H54 (cell line): ENCODE measurements at regions not wholly inside any gene's neighbourhood (a gene's known extent, or its start where the extent isn't known, plus 50 kb on each side); places are given as distances from the start of the nearest gene placed in this dataset.

Source experiments
- DNase-seq: peaks from one replicate; pipeline ENCODE4 v3.0.0; 2011; ENCODE audit warnings: low spot score, mixed read lengths; ENCODE audit not compliant: insufficient read length
- FAIRE-seq: peaks from 3 replicates; lab custom pipeline; 2011; peaks lifted over from hg19 to GRCh38; lab: Jason Lieb, UNC
- POLR2A ChIP-seq: IDR thresholded peaks from 2 replicates; pipeline ENCODE4 v1.6.1; 2011; ENCODE audit warnings: low read depth, mild to moderate bottlenecking, low read length

DNA sequence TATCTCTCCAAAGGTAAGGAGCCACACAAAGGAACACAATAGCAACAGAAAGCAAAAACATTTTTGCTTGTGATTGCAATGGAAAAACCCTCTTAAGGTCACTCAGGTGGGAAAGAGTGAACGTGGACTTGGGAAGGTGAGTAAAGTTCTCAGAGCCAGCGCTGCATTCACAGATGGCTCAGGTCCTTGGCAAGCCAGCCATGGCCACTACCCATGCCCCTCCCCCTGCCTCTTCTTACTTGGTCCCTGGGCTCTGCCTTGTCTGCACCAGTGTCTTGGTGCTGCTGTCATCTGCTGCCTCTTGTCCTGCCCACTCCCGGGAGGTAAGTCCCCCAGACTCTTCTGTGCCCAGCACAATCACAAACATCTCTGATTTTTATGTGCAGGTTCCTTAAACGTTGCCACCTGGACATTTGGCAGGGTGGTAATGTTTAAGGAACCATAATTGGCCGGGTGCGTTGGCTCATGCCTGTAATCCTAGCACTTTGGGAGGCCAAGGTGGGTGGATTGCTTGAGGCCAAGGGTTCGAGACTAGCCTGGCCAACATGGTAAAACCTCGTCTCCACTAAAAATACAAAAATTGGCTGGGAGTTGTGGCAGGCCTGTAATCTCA is 74.6 kb downstream of the FEM1C start:
- no peak for TF ChIP-seq POLR2A
- FAIRE-seq (no peak), DNase-seq (no peak)

DNA sequence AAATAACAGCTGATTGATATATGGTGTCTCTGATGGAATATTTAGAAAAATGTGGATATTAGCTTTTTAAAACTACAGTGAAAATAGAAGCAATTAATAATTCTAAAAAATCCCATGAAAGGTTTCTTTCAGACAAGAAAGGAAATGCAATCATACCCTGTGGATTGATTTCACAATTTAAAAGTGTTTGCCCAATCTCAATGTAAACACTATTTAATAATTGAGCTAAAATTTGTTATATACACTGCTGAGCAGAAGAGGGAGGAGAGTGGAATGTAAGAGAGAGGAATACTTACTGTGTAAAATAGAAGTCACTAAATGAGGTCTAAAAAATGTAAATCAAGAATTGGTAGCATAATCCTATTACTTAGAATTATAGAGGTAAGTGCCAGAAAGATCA is 76.9 kb downstream of the FEM1C start:
- FAIRE-seq: no peak

DNA sequence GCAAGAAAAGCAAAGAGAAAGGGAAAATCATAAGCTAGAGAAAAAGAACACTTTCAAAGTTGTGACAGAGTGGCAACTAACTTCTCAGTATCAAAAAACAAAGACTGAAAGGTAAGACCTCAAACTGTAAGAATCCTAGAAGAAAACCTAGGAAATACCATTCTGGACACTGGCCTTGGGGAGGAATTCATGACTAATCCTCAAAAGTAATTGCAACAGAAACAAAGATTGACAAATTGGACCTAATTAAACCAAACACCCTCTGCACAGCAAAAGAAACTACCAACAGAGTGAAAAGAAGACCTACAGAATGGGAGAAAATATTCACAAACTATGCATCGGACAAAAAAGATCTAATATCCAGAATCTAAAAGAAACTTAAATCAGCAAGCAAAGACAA is 79.1 kb downstream of the FEM1C start:
- FAIRE-seq (no peak), DNase-seq (no peak)
- no peak for TF ChIP-seq POLR2A

More for the DNA sequence above, 76.9 kb downstream of the FEM1C start:
- DNase-seq: no peak
- TF ChIP-seq POLR2A: no peak

DNA sequence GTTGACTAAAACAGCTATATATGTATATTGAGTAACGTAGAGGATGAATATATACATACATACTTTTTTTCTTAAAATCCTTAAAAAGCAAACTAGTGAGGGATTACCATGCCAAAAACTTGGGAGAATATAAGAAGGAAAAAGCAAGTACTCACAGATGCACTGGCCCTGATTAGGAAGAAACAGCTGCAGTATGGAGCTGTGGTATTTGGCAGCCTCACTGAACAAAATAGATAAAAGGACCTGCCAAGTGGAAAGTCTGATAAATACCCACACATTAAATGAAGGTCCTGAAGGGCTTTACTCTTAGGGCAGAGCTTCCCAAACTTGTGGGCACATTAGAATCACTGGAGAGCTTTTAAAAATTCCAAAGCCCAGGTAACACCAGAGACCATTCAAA is 80.6 kb downstream of the FEM1C start:
- TF ChIP-seq POLR2A: no peak
- no peak for FAIRE-seq
- no peak for DNase-seq

DNA sequence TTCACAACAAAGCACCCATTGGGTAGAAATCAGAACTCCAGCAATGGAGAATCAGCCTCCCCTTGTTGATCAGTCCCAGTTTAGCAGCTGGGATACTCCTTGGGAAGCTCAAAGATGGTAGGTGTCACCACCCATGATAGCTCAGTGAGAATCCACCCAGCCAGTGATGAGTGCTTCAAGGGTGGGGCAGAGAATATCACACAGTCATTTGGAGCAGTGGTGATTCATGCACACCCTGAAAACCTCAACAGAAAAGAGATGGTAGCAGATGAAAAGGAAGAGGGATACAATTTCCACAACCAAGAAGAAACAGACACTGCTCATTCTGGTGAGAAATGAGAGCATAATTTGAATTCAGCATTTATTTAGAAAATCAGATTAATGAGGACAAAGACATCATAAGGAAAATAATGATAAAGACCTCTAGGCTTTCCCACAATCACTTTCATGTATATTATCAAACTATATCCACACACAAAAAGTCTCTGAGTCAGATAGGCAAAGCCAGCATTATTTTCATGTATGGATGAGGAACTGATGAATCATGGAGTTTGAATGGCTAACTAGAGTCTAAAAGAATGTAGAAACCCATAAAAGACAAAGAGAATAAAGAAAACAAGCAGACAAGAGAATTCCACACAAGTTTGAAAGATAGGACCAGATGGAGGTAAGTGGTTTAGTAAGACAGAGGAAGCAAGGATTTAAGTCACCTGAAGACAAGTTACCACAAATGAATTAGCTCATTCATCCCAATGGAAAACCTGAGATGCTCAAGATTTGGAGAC is 82.9 kb downstream of the FEM1C start:
- DNase-seq: peak; percentile 48
- peak; percentile 89 for FAIRE-seq
- no peak for TF ChIP-seq POLR2A

DNA sequence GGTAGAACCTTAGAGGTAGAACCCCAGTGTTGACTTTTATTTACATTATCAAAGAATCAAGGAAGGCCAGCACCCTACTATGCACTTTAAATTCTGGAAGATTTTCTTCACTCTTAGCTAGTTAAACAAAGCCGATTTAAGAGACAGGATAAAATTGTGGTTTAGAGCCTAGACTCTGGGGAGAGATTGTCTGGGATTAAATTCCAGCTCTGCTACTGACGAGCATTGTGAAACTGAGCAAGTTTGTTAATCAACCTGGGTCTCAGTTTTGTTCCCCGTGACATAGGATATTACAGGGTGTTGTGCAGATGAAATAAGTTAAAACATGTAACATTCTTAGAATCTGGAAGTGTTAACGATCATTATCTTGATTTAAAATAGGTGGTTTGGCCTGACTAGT is 83.5 kb downstream of the FEM1C start:
- no peak for FAIRE-seq
- no peak for TF ChIP-seq POLR2A
- DNase-seq: no peak

DNA sequence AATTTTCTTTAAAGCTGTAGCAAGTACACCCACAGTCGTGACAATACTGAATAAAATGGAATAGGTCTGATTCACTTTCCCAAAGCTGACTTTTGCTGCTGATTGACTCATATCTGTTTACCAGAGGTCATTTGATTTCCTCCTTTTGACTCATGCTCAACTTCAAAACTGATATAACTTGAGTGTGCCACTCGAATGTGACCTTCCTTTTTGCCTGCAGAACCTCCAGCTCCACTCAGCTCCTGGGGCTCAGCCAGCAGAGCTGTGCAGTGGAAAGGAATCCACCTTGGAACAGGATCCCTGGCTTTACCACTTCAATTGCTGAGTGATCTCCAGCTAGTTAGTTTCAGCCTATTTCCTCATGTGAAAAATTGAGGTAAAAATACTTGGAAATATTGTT is 84.1 kb downstream of the FEM1C start:
- no peak for TF ChIP-seq POLR2A
- DNase-seq (peak; percentile 25), FAIRE-seq (peak; percentile 75)

DNA sequence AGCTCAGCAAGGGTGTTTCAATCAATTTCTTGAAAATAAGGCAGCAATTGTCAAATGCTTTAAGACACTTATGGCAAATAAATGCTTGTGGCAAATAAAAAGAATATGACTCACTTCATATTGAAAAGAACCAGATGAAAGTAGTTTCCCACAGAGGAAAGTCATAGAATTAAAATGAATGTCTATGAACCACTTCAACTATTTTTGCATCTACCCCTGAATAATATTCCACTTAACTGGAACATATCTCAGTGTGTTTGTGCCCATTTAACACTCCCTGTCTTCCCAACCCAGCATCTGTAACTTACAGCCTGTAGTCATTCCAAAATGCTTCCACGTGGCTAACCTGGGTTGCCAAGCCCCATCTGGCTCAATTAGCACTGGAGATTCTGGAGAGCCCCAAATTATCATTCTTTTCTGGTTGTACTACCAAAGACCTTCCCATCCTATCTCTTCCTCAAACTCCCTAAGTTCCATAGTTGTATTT is 84.7 kb downstream of the FEM1C start:
- FAIRE-seq: no peak
- no peak for DNase-seq
- no peak for TF ChIP-seq POLR2A

DNA sequence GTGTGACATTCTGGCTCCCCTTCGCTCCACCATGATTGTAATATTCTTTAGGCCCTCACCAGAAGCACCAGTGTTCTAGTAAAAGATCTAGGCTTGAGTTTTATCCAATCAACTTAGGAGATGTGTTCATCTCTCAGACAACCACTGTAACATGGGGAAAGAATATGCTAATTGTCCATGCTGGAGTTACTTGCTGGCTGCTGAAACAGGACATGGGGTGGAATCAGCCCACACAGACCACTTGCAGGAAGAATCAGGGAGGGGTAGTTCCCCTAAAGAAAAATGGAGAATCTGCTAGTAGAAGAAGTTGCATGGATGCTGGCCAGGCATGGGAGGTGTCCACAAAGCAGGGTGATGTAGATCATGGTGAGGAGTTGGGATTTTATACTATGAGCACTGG is 86.2 kb downstream of the FEM1C start:
- TF ChIP-seq POLR2A: no peak
- FAIRE-seq (no peak), DNase-seq (no peak)

DNA sequence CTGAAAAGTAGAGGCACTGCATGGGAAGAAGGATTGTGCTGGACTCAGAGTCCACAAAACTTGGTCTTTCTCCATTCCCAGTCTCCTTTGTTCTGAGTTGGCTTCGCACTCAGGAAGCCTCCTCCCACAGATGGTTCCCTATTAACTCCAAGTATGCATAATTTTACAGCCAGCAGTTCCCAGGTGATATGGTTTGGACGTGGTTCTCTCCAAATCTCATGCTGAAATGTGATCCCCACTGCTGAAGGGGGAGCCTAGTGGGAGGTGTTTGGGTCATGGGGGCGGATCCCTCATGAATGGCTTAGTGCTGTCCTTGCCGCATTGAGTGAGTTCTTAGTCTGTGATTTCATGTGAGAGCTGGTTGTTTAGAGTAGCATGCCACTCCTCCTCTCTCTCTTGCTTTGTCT is 86.6 kb downstream of the FEM1C start:
- FAIRE-seq (no peak), DNase-seq (no peak)
- no peak for TF ChIP-seq POLR2A

DNA sequence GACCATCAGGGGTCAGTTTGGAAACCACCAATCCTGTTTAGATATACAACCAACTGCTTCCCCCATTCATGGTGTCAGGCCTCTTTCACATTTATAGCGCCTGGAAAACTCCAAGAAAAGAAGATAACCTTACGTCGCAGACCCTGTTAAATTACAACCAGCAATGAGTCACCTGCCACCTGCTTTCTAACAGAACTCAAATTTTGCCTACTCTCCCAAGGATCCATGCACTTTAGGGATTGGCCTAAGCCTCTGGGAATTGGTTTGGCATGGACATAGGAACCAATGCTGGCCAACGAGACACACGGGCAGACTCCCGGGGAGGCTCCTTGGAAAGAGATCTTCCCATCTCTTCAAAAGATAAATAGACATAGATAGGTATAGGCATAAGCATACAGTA is 87.0 kb downstream of the FEM1C start:
- DNase-seq: no peak
- TF ChIP-seq POLR2A: no peak
- no peak for FAIRE-seq

DNA sequence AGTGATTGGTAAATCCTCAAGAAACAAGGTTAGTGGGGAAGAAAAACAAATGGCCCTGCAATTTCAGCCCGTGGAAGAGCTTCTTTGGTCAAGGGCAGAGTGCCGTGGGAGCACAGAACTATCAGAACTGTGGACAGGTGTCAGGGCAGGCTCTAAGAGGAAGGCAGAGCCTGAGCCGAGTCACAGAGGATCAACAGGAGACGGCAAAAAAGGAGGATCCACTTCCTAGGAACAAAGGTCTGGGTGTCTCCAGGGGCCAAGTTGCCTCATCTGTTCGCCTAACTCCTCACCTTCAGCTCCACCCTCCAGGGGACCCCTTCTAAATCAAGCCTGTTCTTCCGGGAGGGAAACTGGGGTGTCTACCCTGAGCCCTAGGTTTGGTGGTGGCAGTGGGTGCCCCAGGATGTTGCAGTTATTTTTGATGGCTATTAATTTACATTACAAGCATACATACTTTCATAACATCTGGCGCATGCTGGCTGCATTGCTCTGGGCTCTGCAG is 88.0 kb downstream of the FEM1C start:
- FAIRE-seq (no peak), DNase-seq (no peak)
- TF ChIP-seq POLR2A: no peak

DNA sequence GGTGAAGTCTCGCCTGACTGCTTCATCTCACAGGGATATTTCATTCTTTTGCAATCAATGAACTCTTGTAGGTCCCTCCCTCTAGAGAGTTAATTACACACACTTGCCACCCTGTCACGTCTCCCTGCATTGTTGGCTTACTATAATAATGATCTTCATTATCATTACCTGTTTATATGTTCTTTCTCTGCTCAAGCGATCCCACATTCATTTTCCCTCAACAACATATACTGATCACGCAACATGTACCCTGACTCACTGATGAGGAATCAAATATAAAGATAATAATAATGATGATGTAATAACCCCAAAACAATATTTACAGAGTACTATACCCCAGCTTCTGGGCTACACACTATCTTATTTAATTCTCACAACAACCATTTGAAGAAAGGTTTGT is 88.5 kb downstream of the FEM1C start:
- no peak for FAIRE-seq
- no peak for TF ChIP-seq POLR2A
- DNase-seq: no peak

DNA sequence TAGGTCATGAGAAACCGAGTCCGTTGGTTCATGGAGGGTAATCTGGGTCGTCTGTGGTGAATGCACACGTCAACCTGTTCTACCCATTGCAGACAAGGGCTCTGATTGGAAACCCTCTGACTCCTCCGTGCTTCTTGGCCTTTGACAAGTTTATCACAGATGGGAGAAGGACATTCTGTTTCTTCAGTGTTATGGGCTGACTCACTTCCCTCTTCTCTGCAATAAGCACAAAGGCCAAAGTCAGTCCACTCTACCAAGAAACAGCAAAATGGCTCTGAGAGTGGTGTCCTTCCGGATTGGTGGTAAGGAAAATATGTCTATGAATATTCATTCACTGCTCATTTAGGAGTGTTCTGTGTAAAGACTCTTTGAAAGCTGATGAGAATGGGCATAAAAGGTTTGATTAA is 89.3 kb downstream of the FEM1C start:
- FAIRE-seq (no peak), DNase-seq (no peak)
- TF ChIP-seq POLR2A: no peak
